H1 (cell line): ENCODE measurements at regions not wholly inside any gene's neighbourhood (a gene's known extent, or its start where the extent isn't known, plus 50 kb on each side); places are given as distances from the start of the nearest gene placed in this dataset.
"Not testable (repeated sequence)": the region's sequence is repeated elsewhere in the genome, so short reads cannot be mapped to it uniquely, and the experiment has no call there.

Experiments used
- EP300 ChIP-seq, 2 experiments: IDR thresholded peaks; 1 replicate in 1 of 2; 2 replicates in 1 of 2; pipeline ENCODE4 v1.6.1; 2011 to 2012; ENCODE audit warnings: low read depth in 2 of 2, low read length in 2 of 2, mild to moderate bottlenecking in 2 of 2, borderline replicate concordance in 1 of 2, inconsistent platforms in 1 of 2, moderate library complexity in 1 of 2
- JUN ChIP-seq: IDR thresholded peaks from 2 replicates; pipeline ENCODE4 v1.6.1; 2011; ENCODE audit warnings: low read depth, mild to moderate bottlenecking, improper control_type of control experiment, low read length
- NRF1 ChIP-seq: IDR thresholded peaks from 2 replicates; pipeline ENCODE4 v1.6.1; 2011; ENCODE audit warnings: mild to moderate bottlenecking, low read depth, low read length, improper control_type of control experiment
- POLR2A ChIP-seq, 2 experiments: IDR thresholded peaks; 1 replicate in 1 of 2; 2 replicates in 1 of 2; pipeline ENCODE4 v1.6.1; 2011; ENCODE audit warnings: low read depth in 2 of 2, low read length in 2 of 2, mild to moderate bottlenecking in 2 of 2; ENCODE audit errors: control extremely low read depth in 1 of 2
- TBP ChIP-seq: IDR thresholded peaks from 2 replicates; pipeline ENCODE4 v1.6.1; 2011; ENCODE audit warnings: low read depth, low read length, improper control_type of control experiment
- TF ChIP-seq, protein P1 (sequence below), 3 experiments: IDR thresholded peaks; 1 replicate in 2 of 3; 2 replicates in 1 of 3; pipeline versions ENCODE4 v1.5.1 to v1.6.1; 2011; ENCODE audit warnings: low read length in 3 of 3, mild to moderate bottlenecking in 3 of 3, inconsistent platforms in 2 of 3, low read depth in 1 of 3, moderate library complexity in 1 of 3; ENCODE audit not compliant: insufficient read depth in 1 of 3; ENCODE audit errors: control extremely low read depth in 1 of 3
- TF ChIP-seq, protein P2 (sequence below): IDR thresholded peaks from 2 replicates; pipeline ENCODE4 v1.6.1; 2012; ENCODE audit warnings: inconsistent platforms
- TF ChIP-seq, protein P3 (sequence below): IDR thresholded peaks from 2 replicates; pipeline ENCODE4 v1.6.1; 2012; ENCODE audit warnings: low read length, inconsistent platforms
- TF ChIP-seq, protein P4 (sequence below): IDR thresholded peaks from 2 replicates; pipeline ENCODE4 v1.6.1; 2011; ENCODE audit warnings: low read depth, mild to moderate bottlenecking, low read length; ENCODE audit not compliant: insufficient read depth

DNA sequence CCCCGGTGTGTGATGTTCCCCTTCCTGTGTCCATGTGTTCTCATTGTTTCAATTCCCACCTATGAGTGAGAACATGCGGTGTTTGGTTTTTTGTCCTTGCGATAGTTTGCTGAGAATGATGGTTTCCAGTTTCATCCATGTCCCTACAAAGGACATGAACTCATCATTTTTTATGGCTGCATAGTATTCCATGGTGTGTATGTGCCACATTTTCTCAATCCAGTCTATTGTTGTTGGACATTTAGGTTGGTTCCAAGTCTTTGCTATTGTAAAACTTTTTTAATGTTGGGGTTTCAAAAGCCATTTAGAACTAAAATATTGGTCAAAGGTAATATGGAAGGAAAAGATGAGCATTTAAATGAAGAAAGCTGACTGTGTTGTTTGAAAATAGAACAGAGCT lies 88.3 kb upstream of the SIMC1 start:
- TF ChIP-seq, protein P1, sequence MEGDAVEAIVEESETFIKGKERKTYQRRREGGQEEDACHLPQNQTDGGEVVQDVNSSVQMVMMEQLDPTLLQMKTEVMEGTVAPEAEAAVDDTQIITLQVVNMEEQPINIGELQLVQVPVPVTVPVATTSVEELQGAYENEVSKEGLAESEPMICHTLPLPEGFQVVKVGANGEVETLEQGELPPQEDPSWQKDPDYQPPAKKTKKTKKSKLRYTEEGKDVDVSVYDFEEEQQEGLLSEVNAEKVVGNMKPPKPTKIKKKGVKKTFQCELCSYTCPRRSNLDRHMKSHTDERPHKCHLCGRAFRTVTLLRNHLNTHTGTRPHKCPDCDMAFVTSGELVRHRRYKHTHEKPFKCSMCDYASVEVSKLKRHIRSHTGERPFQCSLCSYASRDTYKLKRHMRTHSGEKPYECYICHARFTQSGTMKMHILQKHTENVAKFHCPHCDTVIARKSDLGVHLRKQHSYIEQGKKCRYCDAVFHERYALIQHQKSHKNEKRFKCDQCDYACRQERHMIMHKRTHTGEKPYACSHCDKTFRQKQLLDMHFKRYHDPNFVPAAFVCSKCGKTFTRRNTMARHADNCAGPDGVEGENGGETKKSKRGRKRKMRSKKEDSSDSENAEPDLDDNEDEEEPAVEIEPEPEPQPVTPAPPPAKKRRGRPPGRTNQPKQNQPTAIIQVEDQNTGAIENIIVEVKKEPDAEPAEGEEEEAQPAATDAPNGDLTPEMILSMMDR (IDR thresholded peaks at IDR 0.05; ENCODE audit: control extremely low read depth in 1 of 3, insufficient read depth in 1 of 3, low read depth in 1 of 3, low read length in 3 of 3): not testable (repeated sequence)
- TF ChIP-seq EP300 (IDR thresholded peaks at IDR 0.05; ENCODE audit: borderline replicate concordance in 1 of 2, low read depth in 2 of 2, low read length in 2 of 2); JUN; POLR2A (IDR thresholded peaks at IDR 0.05; ENCODE audit: control extremely low read depth in 1 of 2, low read depth in 2 of 2, low read length in 2 of 2); NRF1; TBP: not testable (repeated sequence)
- TF ChIP-seq, protein P2, sequence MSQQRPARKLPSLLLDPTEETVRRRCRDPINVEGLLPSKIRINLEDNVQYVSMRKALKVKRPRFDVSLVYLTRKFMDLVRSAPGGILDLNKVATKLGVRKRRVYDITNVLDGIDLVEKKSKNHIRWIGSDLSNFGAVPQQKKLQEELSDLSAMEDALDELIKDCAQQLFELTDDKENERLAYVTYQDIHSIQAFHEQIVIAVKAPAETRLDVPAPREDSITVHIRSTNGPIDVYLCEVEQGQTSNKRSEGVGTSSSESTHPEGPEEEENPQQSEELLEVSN: not testable (repeated sequence)
- TF ChIP-seq, protein P3, sequence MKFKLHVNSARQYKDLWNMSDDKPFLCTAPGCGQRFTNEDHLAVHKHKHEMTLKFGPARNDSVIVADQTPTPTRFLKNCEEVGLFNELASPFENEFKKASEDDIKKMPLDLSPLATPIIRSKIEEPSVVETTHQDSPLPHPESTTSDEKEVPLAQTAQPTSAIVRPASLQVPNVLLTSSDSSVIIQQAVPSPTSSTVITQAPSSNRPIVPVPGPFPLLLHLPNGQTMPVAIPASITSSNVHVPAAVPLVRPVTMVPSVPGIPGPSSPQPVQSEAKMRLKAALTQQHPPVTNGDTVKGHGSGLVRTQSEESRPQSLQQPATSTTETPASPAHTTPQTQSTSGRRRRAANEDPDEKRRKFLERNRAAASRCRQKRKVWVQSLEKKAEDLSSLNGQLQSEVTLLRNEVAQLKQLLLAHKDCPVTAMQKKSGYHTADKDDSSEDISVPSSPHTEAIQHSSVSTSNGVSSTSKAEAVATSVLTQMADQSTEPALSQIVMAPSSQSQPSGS: not testable (repeated sequence)
- TF ChIP-seq, protein P4, sequence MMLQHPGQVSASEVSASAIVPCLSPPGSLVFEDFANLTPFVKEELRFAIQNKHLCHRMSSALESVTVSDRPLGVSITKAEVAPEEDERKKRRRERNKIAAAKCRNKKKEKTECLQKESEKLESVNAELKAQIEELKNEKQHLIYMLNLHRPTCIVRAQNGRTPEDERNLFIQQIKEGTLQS: not testable (repeated sequence)
